ENCODE measurements at regions not wholly inside any gene's neighbourhood (a gene's known extent, or its start where the extent isn't known, plus 50 kb on each side); places are given as distances from the start of the nearest gene placed in this dataset.

- DNase-seq (ENCODE audit: low read depth, low spot score): no peak
- no peaks in the 10 kb centered on the region for H3K27me3 ChIP-seq (ENCODE audit: control insufficient read depth in 2 of 2, insufficient read depth in 2 of 2, low read length in 2 of 2)
- no peak for FAIRE-seq
- H3K27ac ChIP-seq (ENCODE audit: insufficient read depth, low read depth, low read length): no peak overlapping the region
- H3K4me1 ChIP-seq (ENCODE audit: control insufficient read depth, extremely low read depth, insufficient read depth, low read length): peaks cover 3% of the 10 kb centered on the region
- H2AFZ ChIP-seq (ENCODE audit: low read depth, low read length): no peak overlapping the region
- CTCF ChIA-PET: interaction anchor here (1.2 to 1.3 kb wide), 2 partner anchors 9 to 234 kb away, joined by 3 to 6 read pairs; no protein-coding TSS in a partner anchor
- POLR2A ChIA-PET: no interaction called here
- no peak overlapping the region for H3K9ac ChIP-seq (replicated peaks; ENCODE audit: extremely low read depth, insufficient read depth, low read length)
- intact Hi-C loops (cut with micrococcal nuclease) (no loop called here), dilution Hi-C loops (cut with MboI; ENCODE audit: extremely low pct_ligation_motif_present, low sequenced_read_pairs) (no loop called here)
- H3K79me2 ChIP-seq (ENCODE audit: control insufficient read depth, insufficient read depth, low read length): no peaks in the 10 kb centered on the region
- no peaks in the 10 kb centered on the region for H4K20me1 ChIP-seq (replicated peaks; ENCODE audit: control insufficient read depth, extremely low read depth, insufficient read depth, low read length)
- H3K4me3 ChIP-seq (replicated peaks in 1 of 3; ENCODE audit: insufficient read depth in 1 of 3, low read depth in 1 of 3, low read length in 3 of 3): no peak overlapping the region
- TF ChIP-seq JUN (IDR thresholded peaks at IDR 0.05; ENCODE audit: borderline replicate concordance, insufficient read depth, insufficient read length, low read depth) (no peak), MAX (IDR thresholded peaks at IDR 0.05; ENCODE audit: insufficient read depth, insufficient read length) (no peak), MYC (IDR thresholded peaks at IDR 0.05; ENCODE audit: low read depth, low read length) (no peak), GATA2 (IDR thresholded peaks at IDR 0.05; ENCODE audit: insufficient read depth, insufficient read length, low read depth, low read length) (no peak), POLR2A (IDR thresholded peaks at IDR 0.05; ENCODE audit: low read depth, low read length) (no peak), POLR2AphosphoS5 (IDR thresholded peaks at IDR 0.05; ENCODE audit: insufficient read depth, low read depth, low read length) (no peak), CTCF (IDR thresholded peaks at IDR 0.05; ENCODE audit: extremely low read depth in 1 of 2, insufficient read depth in 1 of 2, low read depth in 1 of 2, low read length in 2 of 2) (no peak), EZH2 (IDR thresholded peaks at IDR 0.05; ENCODE audit: borderline replicate concordance, low read depth, low read length, severe bottlenecking) (no peak), FOS (IDR thresholded peaks at IDR 0.05; ENCODE audit: borderline replicate concordance, insufficient read depth, low read length) (no peak)
- H3K4me2 ChIP-seq (ENCODE audit: insufficient read depth, low read length): no peak overlapping the region
- no peaks in the 10 kb centered on the region for H3K9me1 ChIP-seq (replicated peaks; ENCODE audit: control insufficient read depth, extremely low read depth, insufficient read depth, low read length)
- BruUV-seq (replicated peaks): no TSS peak
- H3K9me3 ChIP-seq (replicated peaks; ENCODE audit: control insufficient read depth, insufficient read depth, low read length): no peaks in the 10 kb centered on the region
- H3K36me3 ChIP-seq (ENCODE audit: control insufficient read depth in 2 of 2, extremely low read depth in 1 of 2, insufficient read depth in 2 of 2, low read length in 2 of 2): no peaks in the 10 kb centered on the region
These were observed 69.2 kb upstream of the LMO1 start for GRCh38 chr11:8332891-8333290.
